LNCaP clone FGC (cell line): ENCODE measurements at regions not wholly inside any gene's neighbourhood (a gene's known extent, or its start where the extent isn't known, plus 50 kb on each side); places are given as distances from the start of the nearest gene placed in this dataset.

ENCODE experiments used
- DNase-seq: peaks from one replicate; pipeline ENCODE4 v3.0.0-alpha.2; 2011; ENCODE audit warnings: low read depth
- H3K4me3 ChIP-seq: 2 replicates; pipeline ENCODE4 v1.5.1; 2011; ENCODE audit warnings: mild to moderate bottlenecking, low read depth, low read length, control low read depth
- CTCF ChIP-seq: IDR thresholded peaks from 2 replicates; pipeline ENCODE4 v1.5.1; 2012; ENCODE audit warnings: mild to moderate bottlenecking; ENCODE audit not compliant: control insufficient read depth, insufficient read depth; ENCODE audit errors: extremely low read depth

- DNase-seq, result no peak
Observed at GRCh38 chr2:103166456-103167324, 404.9 kb downstream of the TMEM182 start.

GRCh38 chr2:103167599-103167998 lies 405.8 kb downstream of the TMEM182 start:
- H3K4me3 ChIP-seq, result no peak overlapping the region
- no peak for DNase-seq
- no peak for TF ChIP-seq CTCF

More at GRCh38 chr2:103166456-103167324, 404.9 kb downstream of the TMEM182 start:
- no peak overlapping the region for H3K4me3 ChIP-seq
- no peak for TF ChIP-seq CTCF

GRCh38 chr2:103169861-103170260 lies 408.0 kb downstream of the TMEM182 start:
- H3K4me3 ChIP-seq, result no peak overlapping the region
- DNase-seq, result no peak
- no peak for TF ChIP-seq CTCF

GRCh38 chr2:103172821-103173220 lies 411.0 kb downstream of the TMEM182 start:
- no peak overlapping the region for H3K4me3 ChIP-seq

GRCh38 chr2:103174711-103175110 lies 412.9 kb downstream of the TMEM182 start:
- no peak overlapping the region for H3K4me3 ChIP-seq
- no peak for DNase-seq
- TF ChIP-seq CTCF, result no peak

More at GRCh38 chr2:103172821-103173220, 411.0 kb downstream of the TMEM182 start:
- DNase-seq, result no peak
- no peak for TF ChIP-seq CTCF

- DNase-seq, result no peak
- H3K4me3 ChIP-seq, result no peak overlapping the region
- TF ChIP-seq CTCF, result no peak
Observed at GRCh38 chr2:103176294-103176915, 414.6 kb downstream of the TMEM182 start.
